ENCODE measurements at regions not wholly inside any gene's neighbourhood (a gene's known extent, or its start where the extent isn't known, plus 50 kb on each side); places are given as distances from the start of the nearest gene placed in this dataset.
"Not testable (repeated sequence)": the region's sequence is repeated elsewhere in the genome, so short reads cannot be mapped to it uniquely, and the experiment has no call there.

- 43% methylated on average over 2 of the region's 2 CpGs for whole genome bisulfite sequencing
- intact Hi-C loops (cut with DNase I), result no loop called here
- TF ChIP-seq, protein P1, sequence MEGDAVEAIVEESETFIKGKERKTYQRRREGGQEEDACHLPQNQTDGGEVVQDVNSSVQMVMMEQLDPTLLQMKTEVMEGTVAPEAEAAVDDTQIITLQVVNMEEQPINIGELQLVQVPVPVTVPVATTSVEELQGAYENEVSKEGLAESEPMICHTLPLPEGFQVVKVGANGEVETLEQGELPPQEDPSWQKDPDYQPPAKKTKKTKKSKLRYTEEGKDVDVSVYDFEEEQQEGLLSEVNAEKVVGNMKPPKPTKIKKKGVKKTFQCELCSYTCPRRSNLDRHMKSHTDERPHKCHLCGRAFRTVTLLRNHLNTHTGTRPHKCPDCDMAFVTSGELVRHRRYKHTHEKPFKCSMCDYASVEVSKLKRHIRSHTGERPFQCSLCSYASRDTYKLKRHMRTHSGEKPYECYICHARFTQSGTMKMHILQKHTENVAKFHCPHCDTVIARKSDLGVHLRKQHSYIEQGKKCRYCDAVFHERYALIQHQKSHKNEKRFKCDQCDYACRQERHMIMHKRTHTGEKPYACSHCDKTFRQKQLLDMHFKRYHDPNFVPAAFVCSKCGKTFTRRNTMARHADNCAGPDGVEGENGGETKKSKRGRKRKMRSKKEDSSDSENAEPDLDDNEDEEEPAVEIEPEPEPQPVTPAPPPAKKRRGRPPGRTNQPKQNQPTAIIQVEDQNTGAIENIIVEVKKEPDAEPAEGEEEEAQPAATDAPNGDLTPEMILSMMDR (IDR thresholded peaks at IDR 0.05), result no peak
- no peak for TF ChIP-seq POLR2AphosphoS5 (IDR thresholded peaks at IDR 0.05)
- TF ChIP-seq POLR2A (IDR thresholded peaks at IDR 0.05), result no peak
Observed at GRCh38 chr1:243959998-243960397, 91.1 kb upstream of the ZBTB18 start.

GRCh38 chr1:243957141-243957540, 93.9 kb upstream of the ZBTB18 start:
- no peak overlapping the region for H3K4me3 ChIP-seq
- intact Hi-C loops (cut with DNase I), result no loop called here
- TF ChIP-seq POLR2A (IDR thresholded peaks at IDR 0.05), result no peak
- TF ChIP-seq, protein P1 (IDR thresholded peaks at IDR 0.05), result no peak
- no peak for TF ChIP-seq POLR2AphosphoS5 (IDR thresholded peaks at IDR 0.05)
- no peaks in the 10 kb centered on the region for H3K27me3 ChIP-seq (replicated peaks; ENCODE audit: insufficient read depth)
- H3K27ac ChIP-seq, result no peak overlapping the region
- H3K36me3 ChIP-seq, result no peaks in the 10 kb centered on the region
- H3K9me3 ChIP-seq, result no peaks in the 10 kb centered on the region
- no peaks in the 10 kb centered on the region for H3K4me1 ChIP-seq (replicated peaks)
- DNase-seq (ENCODE audit: low spot score), result no peak

More at GRCh38 chr1:243959998-243960397, 91.1 kb upstream of the ZBTB18 start:
- Histone ChIP-seq H3K4me1 (replicated peaks) (no peaks in the 10 kb centered on the region), H3K36me3 (no peaks in the 10 kb centered on the region), H3K4me3 (no peak overlapping the region), H3K27ac (no peak overlapping the region), H3K9me3 (no peaks in the 10 kb centered on the region), H3K27me3 (replicated peaks; ENCODE audit: insufficient read depth) (no peaks in the 10 kb centered on the region)
- DNase-seq (ENCODE audit: low spot score), result no peak

DNA sequence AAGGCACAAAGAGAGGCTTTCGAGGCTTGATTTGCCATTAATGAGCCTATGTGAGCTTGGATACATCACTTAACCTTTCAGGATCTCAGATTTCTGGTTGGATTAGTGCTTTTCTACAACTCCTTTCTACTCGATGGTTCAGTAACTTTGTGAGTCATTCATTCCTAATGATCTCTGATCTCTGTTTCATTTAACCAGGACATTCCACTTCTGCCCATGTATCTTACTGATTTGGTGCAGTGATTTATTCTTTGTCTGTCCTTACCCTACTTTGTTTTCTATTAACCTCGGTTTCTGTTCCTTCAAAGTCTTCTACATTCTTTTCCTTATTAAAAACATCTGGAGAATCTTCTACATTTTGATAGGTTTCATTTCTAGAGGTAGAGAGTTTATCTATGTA, 94.6 kb upstream of the ZBTB18 start:
- intact Hi-C loops (cut with DNase I), result no loop called here
- 62% methylated on average over 3 of the region's 3 CpGs for WGBS

DNA sequence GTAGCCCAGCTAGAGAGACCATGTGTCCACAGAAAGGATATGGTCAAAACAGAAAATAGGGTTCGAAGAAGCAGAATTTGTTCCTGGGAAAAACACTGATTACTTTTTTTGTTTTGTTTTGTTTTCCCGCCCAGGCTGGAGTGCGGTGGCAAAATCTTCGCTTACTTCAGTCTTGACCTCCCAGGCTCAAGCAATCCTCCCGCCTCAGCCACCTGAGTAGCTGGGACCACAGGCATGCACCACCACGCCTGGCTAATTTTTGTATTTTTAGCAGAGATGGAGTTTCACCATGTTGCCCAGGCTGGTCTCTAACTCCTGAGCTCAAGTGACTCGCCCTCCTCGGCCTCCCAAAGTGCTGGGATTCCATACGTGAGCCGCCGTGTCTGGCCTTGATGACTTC, 99.9 kb upstream of the ZBTB18 start:
- H3K4me3 ChIP-seq, result not testable (repeated sequence)

More for the DNA sequence above, 94.6 kb upstream of the ZBTB18 start:
- Histone ChIP-seq H3K36me3 (no peaks in the 10 kb centered on the region), H3K27ac (no peak overlapping the region), H3K9me3 (no peaks in the 10 kb centered on the region), H3K4me1 (replicated peaks) (no peaks in the 10 kb centered on the region), H3K27me3 (replicated peaks; ENCODE audit: insufficient read depth) (no peaks in the 10 kb centered on the region), H3K4me3 (no peak overlapping the region)
- TF ChIP-seq, protein P1 (IDR thresholded peaks at IDR 0.05), result no peak
- TF ChIP-seq POLR2A (IDR thresholded peaks at IDR 0.05), result no peak
- TF ChIP-seq POLR2AphosphoS5 (IDR thresholded peaks at IDR 0.05), result no peak
- no peak for DNase-seq (ENCODE audit: low spot score)

GRCh38 chr1:243950166-243950565, 100.1 kb upstream of the AKT3 start:
- H3K4me1 ChIP-seq (replicated peaks), result no peaks in the 10 kb centered on the region
- H3K4me3 ChIP-seq, result no peak overlapping the region
- no peaks in the 10 kb centered on the region for H3K9me3 ChIP-seq
- 34% methylated on average over 3 of the region's 3 CpGs for WGBS
- intact Hi-C loops (cut with DNase I), result no loop called here
- no peak for DNase-seq (ENCODE audit: low spot score)
- no peaks in the 10 kb centered on the region for H3K36me3 ChIP-seq
- no peaks in the 10 kb centered on the region for H3K27me3 ChIP-seq (replicated peaks; ENCODE audit: insufficient read depth)
- H3K27ac ChIP-seq, result no peak overlapping the region
- TF ChIP-seq POLR2AphosphoS5 (IDR thresholded peaks at IDR 0.05) (no peak), POLR2A (IDR thresholded peaks at IDR 0.05) (no peak)
- TF ChIP-seq, protein P1 (IDR thresholded peaks at IDR 0.05), result no peak

More for the DNA sequence above, 99.9 kb upstream of the ZBTB18 start:
- H3K27ac ChIP-seq; H3K9me3 ChIP-seq; H3K36me3 ChIP-seq; H3K27me3 ChIP-seq (replicated peaks; ENCODE audit: insufficient read depth); DNase-seq (ENCODE audit: low spot score); intact Hi-C loops (cut with DNase I); H3K4me1 ChIP-seq (replicated peaks): not testable (repeated sequence)
- WGBS, result 91% methylated on average over 11 of the region's 11 CpGs
